Progenitor cell of endocrine pancreas (in vitro differentiated cells): ENCODE measurements at regions not wholly inside any gene's neighbourhood (a gene's known extent, or its start where the extent isn't known, plus 50 kb on each side); places are given as distances from the start of the nearest gene placed in this dataset.

Experiments
- DNase-seq: peaks from one replicate; pipeline ENCODE4 v3.0.0; 2021; ENCODE audit warnings: low spot score; ENCODE audit not compliant: unreplicated experiment
- H3K27ac Mint-ChIP-seq: 2 replicates; pipeline ENCODE4 v1.8.0; 2021; ENCODE audit warnings: mild to moderate bottlenecking, moderate library complexity, mixed read lengths
- H3K27me3 Mint-ChIP-seq: 2 replicates; pipeline ENCODE4 v1.8.0; 2021; ENCODE audit warnings: mixed read lengths
- H3K36me3 Mint-ChIP-seq: 2 replicates; pipeline ENCODE4 v1.8.0; 2022; ENCODE audit warnings: mixed read lengths; ENCODE audit not compliant: insufficient read depth
- H3K4me1 Mint-ChIP-seq: 2 replicates; pipeline ENCODE4 v1.8.0; 2021; ENCODE audit warnings: low read depth, mixed read lengths
- H3K4me3 Mint-ChIP-seq: 2 replicates; pipeline ENCODE4 v1.8.0; 2021; ENCODE audit warnings: low read depth, mild to moderate bottlenecking, moderate library complexity, mixed read lengths
- H3K9me3 Mint-ChIP-seq: 2 replicates; pipeline ENCODE4 v1.8.0; 2021; ENCODE audit warnings: low read depth, mixed read lengths
- TF ChIP-seq, protein P1 (sequence below): fragments of 200-600 bp; sonication (generic); IDR thresholded peaks from one replicate; pipeline ENCODE4 v1.5.0; 2021; ENCODE audit warnings: antibody characterized with exemption, mild to moderate bottlenecking; ENCODE audit not compliant: unreplicated experiment

DNA sequence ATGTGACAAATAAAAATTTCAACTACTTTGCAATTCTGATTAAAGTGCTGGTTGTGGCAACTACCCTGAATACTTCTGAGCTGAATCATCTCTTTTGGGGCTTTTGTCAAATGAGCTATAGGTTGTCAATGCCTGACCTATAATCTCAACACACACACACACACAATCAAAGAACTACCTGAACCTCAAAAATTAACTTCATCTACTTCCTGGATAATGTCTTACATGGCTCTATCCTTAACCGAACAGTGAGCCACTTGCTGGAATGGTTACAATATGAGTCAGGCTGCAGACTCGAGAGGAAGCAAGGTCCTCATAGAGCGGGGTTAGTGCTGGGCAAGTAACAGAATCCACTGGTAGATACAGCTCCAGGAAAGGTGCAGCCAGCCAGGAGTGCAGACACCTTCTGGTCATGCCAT, 70.6 kb upstream of the DST start:
- no peaks in the 10 kb centered on the region for H3K27me3 Mint-ChIP-seq
- no peak for DNase-seq
- peaks cover 4% of the 10 kb centered on the region for H3K36me3 Mint-ChIP-seq
- peaks cover 39% of the 10 kb centered on the region for H3K4me1 Mint-ChIP-seq
- no peak overlapping the region for H3K4me3 Mint-ChIP-seq
- TF ChIP-seq, protein P1, sequence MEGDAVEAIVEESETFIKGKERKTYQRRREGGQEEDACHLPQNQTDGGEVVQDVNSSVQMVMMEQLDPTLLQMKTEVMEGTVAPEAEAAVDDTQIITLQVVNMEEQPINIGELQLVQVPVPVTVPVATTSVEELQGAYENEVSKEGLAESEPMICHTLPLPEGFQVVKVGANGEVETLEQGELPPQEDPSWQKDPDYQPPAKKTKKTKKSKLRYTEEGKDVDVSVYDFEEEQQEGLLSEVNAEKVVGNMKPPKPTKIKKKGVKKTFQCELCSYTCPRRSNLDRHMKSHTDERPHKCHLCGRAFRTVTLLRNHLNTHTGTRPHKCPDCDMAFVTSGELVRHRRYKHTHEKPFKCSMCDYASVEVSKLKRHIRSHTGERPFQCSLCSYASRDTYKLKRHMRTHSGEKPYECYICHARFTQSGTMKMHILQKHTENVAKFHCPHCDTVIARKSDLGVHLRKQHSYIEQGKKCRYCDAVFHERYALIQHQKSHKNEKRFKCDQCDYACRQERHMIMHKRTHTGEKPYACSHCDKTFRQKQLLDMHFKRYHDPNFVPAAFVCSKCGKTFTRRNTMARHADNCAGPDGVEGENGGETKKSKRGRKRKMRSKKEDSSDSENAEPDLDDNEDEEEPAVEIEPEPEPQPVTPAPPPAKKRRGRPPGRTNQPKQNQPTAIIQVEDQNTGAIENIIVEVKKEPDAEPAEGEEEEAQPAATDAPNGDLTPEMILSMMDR = no peak
- H3K27ac Mint-ChIP-seq = peak overlapping the region; percentile 25
- no peaks in the 10 kb centered on the region for H3K9me3 Mint-ChIP-seq

DNA sequence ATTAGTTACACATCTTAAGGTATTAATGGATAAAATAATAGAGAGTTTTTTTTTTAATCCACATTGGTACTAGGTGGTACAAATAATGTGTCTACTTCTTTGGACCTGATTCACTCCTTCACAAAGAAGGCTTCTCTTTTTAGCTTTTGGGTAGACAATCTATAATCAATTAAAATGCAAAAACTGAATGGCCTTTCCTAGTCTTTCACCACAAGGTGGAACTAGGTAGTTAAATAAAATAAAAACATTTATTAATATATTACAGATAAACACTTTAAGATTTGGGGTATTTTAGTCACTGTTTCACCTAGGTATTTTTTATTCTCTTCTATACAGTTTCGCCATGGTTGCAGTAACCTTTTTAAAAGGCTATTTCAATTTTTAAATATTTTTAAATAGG, 68.3 kb upstream of the DST start:
- DNase-seq = no peak
- H3K4me1 Mint-ChIP-seq = peaks cover 35% of the 10 kb centered on the region
- no peaks in the 10 kb centered on the region for H3K27me3 Mint-ChIP-seq
- H3K36me3 Mint-ChIP-seq = peaks cover 1% of the 10 kb centered on the region
- H3K27ac Mint-ChIP-seq = no peak overlapping the region
- no peaks in the 10 kb centered on the region for H3K9me3 Mint-ChIP-seq
- no peak overlapping the region for H3K4me3 Mint-ChIP-seq
- TF ChIP-seq, protein P1 = no peak

DNA sequence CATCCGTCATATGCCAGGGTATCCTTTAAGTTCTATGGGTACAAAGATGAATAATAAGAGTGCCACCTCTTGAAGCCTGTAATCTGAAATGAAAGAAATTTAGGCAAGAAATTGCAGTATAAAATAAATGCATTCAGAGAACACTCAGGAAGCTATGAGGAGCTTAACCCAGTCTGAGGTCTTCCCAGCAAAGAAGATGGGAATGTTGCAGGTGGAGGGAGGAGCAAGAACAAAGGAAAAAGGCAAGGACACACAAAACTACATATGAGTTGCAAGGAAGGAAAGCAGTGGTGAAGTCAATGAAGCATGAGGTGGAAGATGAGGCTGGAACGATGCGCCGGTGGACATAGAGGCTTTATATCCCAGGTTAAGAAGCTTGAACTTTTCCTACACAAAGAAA, 67.0 kb upstream of the DST start:
- Mint-ChIP-seq H3K9me3 (no peaks in the 10 kb centered on the region), H3K27ac (no peak overlapping the region), H3K4me1 (peaks cover 23% of the 10 kb centered on the region), H3K27me3 (no peaks in the 10 kb centered on the region), H3K36me3 (peaks cover 1% of the 10 kb centered on the region), H3K4me3 (no peak overlapping the region)
- TF ChIP-seq, protein P1 = no peak
- no peak for DNase-seq

DNA sequence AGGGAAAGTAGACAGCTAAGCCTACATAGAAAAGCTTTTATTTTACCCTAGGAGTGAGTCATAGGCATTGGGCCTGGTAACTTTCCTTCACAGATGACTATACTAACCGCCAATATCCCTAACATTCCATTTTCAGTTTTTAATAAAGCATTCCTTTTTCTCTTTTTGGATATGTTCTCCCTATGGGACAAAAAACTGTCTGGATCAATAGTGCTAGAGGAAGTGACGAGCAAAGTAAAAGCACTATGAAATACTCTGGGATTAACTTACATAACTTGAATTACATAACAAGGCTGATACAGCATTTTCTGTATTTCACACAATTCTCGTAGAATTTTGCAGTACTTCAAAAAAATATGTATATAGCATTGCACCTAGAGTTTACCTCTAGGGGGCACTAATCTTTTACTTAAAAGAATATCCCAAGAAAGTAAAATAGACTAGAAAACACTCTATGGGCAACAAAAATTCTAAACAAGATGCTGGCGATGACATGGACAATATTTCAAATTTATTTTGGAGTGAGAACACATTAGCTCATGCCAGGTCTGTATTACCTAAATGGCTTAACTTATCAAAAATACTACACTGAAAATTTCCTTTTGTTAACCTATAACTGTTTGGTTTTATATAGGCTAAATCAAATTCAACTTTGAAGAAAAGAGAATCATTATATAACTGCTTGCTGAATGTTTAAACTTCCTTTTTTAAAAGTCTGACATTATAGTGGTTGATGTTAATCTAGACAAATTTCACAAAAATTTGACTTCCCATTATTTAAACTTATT, 66.3 kb upstream of the DST start:
- TF ChIP-seq, protein P1 = peak; percentile 72
- Mint-ChIP-seq H3K27me3 (no peaks in the 10 kb centered on the region), H3K27ac (no peak overlapping the region), H3K9me3 (no peaks in the 10 kb centered on the region), H3K4me3 (no peak overlapping the region), H3K36me3 (peaks cover 1% of the 10 kb centered on the region), H3K4me1 (peaks cover 17% of the 10 kb centered on the region)
- DNase-seq = no peak

DNA sequence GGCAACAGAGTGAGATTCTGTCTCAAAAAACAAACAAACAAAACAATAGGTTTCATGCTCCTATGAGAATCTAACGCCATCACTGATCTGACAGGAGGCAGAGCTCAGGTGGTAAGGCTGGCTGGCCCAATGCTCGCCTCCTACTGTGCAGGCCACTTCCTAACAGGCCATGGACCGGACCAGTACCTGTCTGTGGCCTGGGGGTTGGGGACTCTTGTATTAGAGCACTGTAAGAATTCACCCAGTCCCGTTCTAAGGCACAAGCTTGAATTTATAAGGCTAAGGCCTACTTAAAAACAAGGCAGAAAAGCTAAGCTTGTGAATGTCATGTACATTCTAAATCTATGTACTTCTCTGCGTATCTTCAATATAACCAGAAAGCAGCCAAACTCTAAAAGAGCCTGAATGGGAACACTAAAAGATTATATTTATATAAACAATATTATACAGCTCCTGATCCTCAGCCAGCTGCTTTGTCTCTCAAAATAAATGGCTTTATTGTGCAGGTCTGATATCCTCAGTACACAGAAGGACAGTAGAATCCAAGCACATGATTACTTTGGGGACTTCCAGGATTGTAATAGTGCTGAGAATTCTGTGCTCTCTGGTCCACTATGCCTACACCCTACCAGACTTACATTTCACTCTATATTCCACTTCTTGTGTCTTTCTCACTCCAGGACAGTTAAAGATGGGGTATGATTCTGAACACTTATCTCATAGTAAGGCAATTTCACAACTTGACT, 64.5 kb upstream of the DST start:
- no peaks in the 10 kb centered on the region for H3K9me3 Mint-ChIP-seq
- no peak for DNase-seq
- no peaks in the 10 kb centered on the region for H3K27me3 Mint-ChIP-seq
- TF ChIP-seq, protein P1 = no peak
- H3K4me1 Mint-ChIP-seq = peaks cover 9% of the 10 kb centered on the region
- H3K36me3 Mint-ChIP-seq = peaks cover 1% of the 10 kb centered on the region
- H3K4me3 Mint-ChIP-seq = no peak overlapping the region
- no peak overlapping the region for H3K27ac Mint-ChIP-seq
